Testis (tissue), 2 donors: ENCODE measurements at regions not wholly inside any gene's neighbourhood (a gene's known extent, or its start where the extent isn't known, plus 50 kb on each side); places are given as distances from the start of the nearest gene placed in this dataset.

Source experiments
- POLR2A ChIP-seq: fragments of 450-650 bp; IDR thresholded peaks from one replicate; pipeline ENCODE4 v1.6.1; 2017; ENCODE audit warnings: antibody characterized with exemption, mild to moderate bottlenecking, moderate library complexity
- TF ChIP-seq, protein P1 (sequence below), 3 experiments: fragments of 450-650 bp in 2 of 3; fragments of 200-600 bp in 1 of 3; sonication (generic) in 1 of 3; IDR thresholded peaks; one replicate each; pipeline ENCODE4 v1.5.1; 2016 to 2019; ENCODE audit warnings: antibody characterized with exemption in 3 of 3, mild to moderate bottlenecking in 2 of 3, moderate library complexity in 1 of 3

DNA sequence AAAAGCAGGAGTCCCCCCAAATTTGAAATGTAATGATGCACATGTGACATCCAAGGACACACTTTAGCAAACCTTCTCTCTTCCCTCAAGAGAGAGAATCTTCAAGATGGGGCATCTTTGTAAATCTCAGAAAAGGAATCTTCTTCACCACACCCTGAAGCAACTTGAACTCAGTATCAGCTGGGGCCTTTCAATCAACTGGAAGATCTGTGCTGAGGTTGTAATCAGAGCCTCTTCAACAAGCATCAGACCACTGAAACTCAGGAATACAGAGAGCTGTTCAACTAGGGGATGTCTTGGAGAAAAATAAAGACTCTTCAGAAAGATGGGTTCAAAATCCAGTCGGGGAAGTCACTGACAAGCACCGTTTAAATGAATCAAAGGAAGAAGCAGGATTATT, 92.5 kb upstream of the CAMK1G start:
- TF ChIP-seq, protein P1, sequence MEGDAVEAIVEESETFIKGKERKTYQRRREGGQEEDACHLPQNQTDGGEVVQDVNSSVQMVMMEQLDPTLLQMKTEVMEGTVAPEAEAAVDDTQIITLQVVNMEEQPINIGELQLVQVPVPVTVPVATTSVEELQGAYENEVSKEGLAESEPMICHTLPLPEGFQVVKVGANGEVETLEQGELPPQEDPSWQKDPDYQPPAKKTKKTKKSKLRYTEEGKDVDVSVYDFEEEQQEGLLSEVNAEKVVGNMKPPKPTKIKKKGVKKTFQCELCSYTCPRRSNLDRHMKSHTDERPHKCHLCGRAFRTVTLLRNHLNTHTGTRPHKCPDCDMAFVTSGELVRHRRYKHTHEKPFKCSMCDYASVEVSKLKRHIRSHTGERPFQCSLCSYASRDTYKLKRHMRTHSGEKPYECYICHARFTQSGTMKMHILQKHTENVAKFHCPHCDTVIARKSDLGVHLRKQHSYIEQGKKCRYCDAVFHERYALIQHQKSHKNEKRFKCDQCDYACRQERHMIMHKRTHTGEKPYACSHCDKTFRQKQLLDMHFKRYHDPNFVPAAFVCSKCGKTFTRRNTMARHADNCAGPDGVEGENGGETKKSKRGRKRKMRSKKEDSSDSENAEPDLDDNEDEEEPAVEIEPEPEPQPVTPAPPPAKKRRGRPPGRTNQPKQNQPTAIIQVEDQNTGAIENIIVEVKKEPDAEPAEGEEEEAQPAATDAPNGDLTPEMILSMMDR (IDR thresholded peaks at IDR 0.05), result no peak
- TF ChIP-seq POLR2A, result no peak
